HL-60 (cell line): ENCODE measurements at regions not wholly inside any gene's neighbourhood (a gene's known extent, or its start where the extent isn't known, plus 50 kb on each side); places are given as distances from the start of the nearest gene placed in this dataset.

Source experiments
- CTCF ChIP-seq: IDR thresholded peaks from one replicate; pipeline ENCODE4 v1.5.1; 2011; ENCODE audit warnings: low read length, control low read depth, inconsistent platforms; ENCODE audit not compliant: insufficient read depth
- GABPA ChIP-seq: IDR thresholded peaks from 2 replicates; pipeline ENCODE4 v1.6.1; 2012; ENCODE audit warnings: low read depth
- POLR2AphosphoS5 ChIP-seq: IDR thresholded peaks from 2 replicates; pipeline ENCODE4 v1.6.1; 2012; ENCODE audit warnings: low read depth
- REST ChIP-seq: IDR thresholded peaks from 2 replicates; pipeline ENCODE4 v1.6.1; 2012; ENCODE audit warnings: low read depth; ENCODE audit not compliant: insufficient replicate concordance
- SPI1 ChIP-seq: IDR thresholded peaks from 2 replicates; pipeline ENCODE4 v1.6.1; 2012; ENCODE audit warnings: low read depth, mild to moderate bottlenecking, borderline replicate concordance

DNA sequence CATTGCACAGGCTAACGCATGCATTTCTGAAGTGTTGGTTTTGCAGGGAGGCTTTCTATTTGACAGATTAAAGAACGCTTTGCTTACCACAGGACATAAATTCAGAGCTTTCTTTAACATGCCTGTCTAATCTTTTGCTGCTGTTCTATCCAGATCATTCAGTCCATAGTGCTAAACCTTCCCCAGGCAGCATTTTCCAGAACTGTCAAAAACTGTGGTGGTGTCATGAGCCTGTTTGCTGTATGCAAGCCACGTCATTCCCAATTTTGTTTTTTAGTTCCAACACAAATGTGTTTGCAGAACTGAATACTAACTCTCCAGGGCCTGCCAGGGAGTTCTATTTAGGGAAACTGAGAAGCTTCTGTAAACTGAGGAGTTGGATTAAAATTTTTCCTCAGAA is 390.5 kb upstream of the LYPLAL1 start:
- TF ChIP-seq REST (no peak), CTCF (no peak), POLR2AphosphoS5 (no peak), GABPA (no peak), SPI1 (no peak)
